ENCODE measurements at regions not wholly inside any gene's neighbourhood (a gene's known extent, or its start where the extent isn't known, plus 50 kb on each side); places are given as distances from the start of the nearest gene placed in this dataset.

- TF ChIP-seq REST (tag by site-specific recombination; IDR thresholded peaks at IDR 0.05) (no peak), ZNF175 (tag by site-specific recombination; IDR thresholded peaks at IDR 0.05) (no peak), ZNF670 (tag by site-specific recombination; IDR thresholded peaks at IDR 0.05; ENCODE audit: low read depth) (no peak), SP2 (tag by site-specific recombination; IDR thresholded peaks at IDR 0.05) (no peak), ZNF561 (tag by site-specific recombination; IDR thresholded peaks at IDR 0.05; ENCODE audit: borderline replicate concordance) (no peak), WT1 (tag by site-specific recombination; IDR thresholded peaks at IDR 0.05) (no peak), ZNF24 (tag by site-specific recombination; IDR thresholded peaks at IDR 0.05) (no peak), ZNF146 (tag by site-specific recombination; IDR thresholded peaks at IDR 0.05) (no peak), CTCF (tag by site-specific recombination; IDR thresholded peaks at IDR 0.05) (no peak), PBX3 (CRISPR knock-in tag; IDR thresholded peaks at IDR 0.05) (no peak), ZNF530 (tag by site-specific recombination; IDR thresholded peaks at IDR 0.05; ENCODE audit: low read depth) (no peak)
These were observed 88.8 kb upstream of the RNU6-1 start for GRCh38 chr15:67928666-67929065.

Data from HEK293 (cell line).